ENCODE measurements at regions not wholly inside any gene's neighbourhood (a gene's known extent, or its start where the extent isn't known, plus 50 kb on each side); places are given as distances from the start of the nearest gene placed in this dataset.
"Not testable (repeated sequence)": the region's sequence is repeated elsewhere in the genome, so short reads cannot be mapped to it uniquely, and the experiment has no call there.

- H2AFZ ChIP-seq (ENCODE audit: low read depth, low read length), result no peak overlapping the region
- no peak overlapping the region for H3K9ac ChIP-seq (ENCODE audit: low read length)
- no peaks in the 10 kb centered on the region for H3K9me3 ChIP-seq (ENCODE audit: low read length)
- no peaks in the 10 kb centered on the region for H3K79me2 ChIP-seq (replicated peaks; ENCODE audit: insufficient read depth, low read length)
- no peak for TF ChIP-seq EP300 (conservative IDR thresholded peaks at IDR 0.05; ENCODE audit: poor library complexity, severe bottlenecking)
- H3K9me2 ChIP-seq (ENCODE audit: insufficient read depth, low read length), result no peaks in the 10 kb centered on the region
- no peaks in the 10 kb centered on the region for H3K36me3 ChIP-seq (ENCODE audit: insufficient read depth, low read length)
- H3K4me2 ChIP-seq (ENCODE audit: low read length), result no peak overlapping the region
- no peaks in the 10 kb centered on the region for H4K20me1 ChIP-seq (ENCODE audit: insufficient read depth)
- no peaks in the 10 kb centered on the region for H3F3A ChIP-seq (ENCODE audit: insufficient read depth, low read length, poor library complexity, severe bottlenecking)
- no peaks in the 10 kb centered on the region for H3K27me3 ChIP-seq (ENCODE audit: insufficient read depth, low read depth, low read length)
- no peak overlapping the region for H3K27ac ChIP-seq (ENCODE audit: low read length)
- no peak overlapping the region for H3K4me3 ChIP-seq (ENCODE audit: low read length)
These were observed 96.6 kb upstream of the GMNC start for GRCh38 chr3:190959077-190959476.

DNA sequence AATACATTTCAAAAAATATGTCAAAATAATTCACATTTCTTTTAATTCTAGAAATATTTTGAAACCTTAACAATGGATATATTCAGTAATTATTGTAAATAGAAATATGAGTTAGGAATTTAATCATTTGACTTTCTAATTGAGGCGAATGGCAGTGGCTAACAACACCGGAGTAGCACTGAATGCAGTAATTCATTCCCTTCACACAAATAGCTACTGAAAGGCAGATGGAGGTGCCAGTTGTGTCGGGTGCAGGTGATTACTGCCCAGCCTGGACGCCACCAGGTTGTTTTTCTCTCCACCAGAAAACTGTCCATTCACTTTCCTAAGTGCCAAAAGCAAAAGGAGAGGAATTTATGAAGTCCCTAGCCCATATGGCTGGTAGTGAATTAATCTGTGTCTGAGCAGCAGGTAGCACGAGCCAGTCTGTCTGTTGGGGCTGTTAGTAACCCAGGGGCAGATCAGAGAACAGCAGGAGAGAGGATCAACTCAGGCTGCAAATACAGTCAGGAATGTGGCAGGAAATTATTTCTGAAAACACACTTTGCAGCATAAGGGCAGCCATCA lies 79.3 kb upstream of the GMNC start:
- H3K27me3 ChIP-seq (ENCODE audit: insufficient read depth, low read depth, low read length), result peaks cover under 1% of the 10 kb centered on the region
- no peak overlapping the region for H2AFZ ChIP-seq (ENCODE audit: low read depth, low read length)
- H3F3A ChIP-seq (ENCODE audit: insufficient read depth, low read length, poor library complexity, severe bottlenecking), result no peaks in the 10 kb centered on the region
- H3K36me3 ChIP-seq (ENCODE audit: insufficient read depth, low read length), result no peaks in the 10 kb centered on the region
- no peak overlapping the region for H3K27ac ChIP-seq (ENCODE audit: low read length)
- H3K4me2 ChIP-seq (ENCODE audit: low read length), result no peak overlapping the region
- no peak overlapping the region for H3K4me3 ChIP-seq (ENCODE audit: low read length)
- TF ChIP-seq, protein P1, sequence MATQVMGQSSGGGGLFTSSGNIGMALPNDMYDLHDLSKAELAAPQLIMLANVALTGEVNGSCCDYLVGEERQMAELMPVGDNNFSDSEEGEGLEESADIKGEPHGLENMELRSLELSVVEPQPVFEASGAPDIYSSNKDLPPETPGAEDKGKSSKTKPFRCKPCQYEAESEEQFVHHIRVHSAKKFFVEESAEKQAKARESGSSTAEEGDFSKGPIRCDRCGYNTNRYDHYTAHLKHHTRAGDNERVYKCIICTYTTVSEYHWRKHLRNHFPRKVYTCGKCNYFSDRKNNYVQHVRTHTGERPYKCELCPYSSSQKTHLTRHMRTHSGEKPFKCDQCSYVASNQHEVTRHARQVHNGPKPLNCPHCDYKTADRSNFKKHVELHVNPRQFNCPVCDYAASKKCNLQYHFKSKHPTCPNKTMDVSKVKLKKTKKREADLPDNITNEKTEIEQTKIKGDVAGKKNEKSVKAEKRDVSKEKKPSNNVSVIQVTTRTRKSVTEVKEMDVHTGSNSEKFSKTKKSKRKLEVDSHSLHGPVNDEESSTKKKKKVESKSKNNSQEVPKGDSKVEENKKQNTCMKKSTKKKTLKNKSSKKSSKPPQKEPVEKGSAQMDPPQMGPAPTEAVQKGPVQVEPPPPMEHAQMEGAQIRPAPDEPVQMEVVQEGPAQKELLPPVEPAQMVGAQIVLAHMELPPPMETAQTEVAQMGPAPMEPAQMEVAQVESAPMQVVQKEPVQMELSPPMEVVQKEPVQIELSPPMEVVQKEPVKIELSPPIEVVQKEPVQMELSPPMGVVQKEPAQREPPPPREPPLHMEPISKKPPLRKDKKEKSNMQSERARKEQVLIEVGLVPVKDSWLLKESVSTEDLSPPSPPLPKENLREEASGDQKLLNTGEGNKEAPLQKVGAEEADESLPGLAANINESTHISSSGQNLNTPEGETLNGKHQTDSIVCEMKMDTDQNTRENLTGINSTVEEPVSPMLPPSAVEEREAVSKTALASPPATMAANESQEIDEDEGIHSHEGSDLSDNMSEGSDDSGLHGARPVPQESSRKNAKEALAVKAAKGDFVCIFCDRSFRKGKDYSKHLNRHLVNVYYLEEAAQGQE (IDR thresholded peaks at IDR 0.05; ENCODE audit: borderline replicate concordance), result no peak
- TF ChIP-seq, protein P2, sequence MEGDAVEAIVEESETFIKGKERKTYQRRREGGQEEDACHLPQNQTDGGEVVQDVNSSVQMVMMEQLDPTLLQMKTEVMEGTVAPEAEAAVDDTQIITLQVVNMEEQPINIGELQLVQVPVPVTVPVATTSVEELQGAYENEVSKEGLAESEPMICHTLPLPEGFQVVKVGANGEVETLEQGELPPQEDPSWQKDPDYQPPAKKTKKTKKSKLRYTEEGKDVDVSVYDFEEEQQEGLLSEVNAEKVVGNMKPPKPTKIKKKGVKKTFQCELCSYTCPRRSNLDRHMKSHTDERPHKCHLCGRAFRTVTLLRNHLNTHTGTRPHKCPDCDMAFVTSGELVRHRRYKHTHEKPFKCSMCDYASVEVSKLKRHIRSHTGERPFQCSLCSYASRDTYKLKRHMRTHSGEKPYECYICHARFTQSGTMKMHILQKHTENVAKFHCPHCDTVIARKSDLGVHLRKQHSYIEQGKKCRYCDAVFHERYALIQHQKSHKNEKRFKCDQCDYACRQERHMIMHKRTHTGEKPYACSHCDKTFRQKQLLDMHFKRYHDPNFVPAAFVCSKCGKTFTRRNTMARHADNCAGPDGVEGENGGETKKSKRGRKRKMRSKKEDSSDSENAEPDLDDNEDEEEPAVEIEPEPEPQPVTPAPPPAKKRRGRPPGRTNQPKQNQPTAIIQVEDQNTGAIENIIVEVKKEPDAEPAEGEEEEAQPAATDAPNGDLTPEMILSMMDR (IDR thresholded peaks at IDR 0.05; ENCODE audit: poor library complexity, severe bottlenecking), result no peak
- TF ChIP-seq MXI1 (conservative IDR thresholded peaks at IDR 0.05; ENCODE audit: poor library complexity, severe bottlenecking) (no peak), POLR2AphosphoS5 (IDR thresholded peaks at IDR 0.05) (peak; percentile 35), EZH2 (IDR thresholded peaks at IDR 0.05; ENCODE audit: borderline replicate concordance, insufficient read depth, low read length, poor library complexity, severe bottlenecking) (no peak), TAF1 (IDR thresholded peaks at IDR 0.05; ENCODE audit: low read depth) (no peak), SMC3 (conservative IDR thresholded peaks at IDR 0.05; ENCODE audit: poor library complexity) (no peak), EP300 (conservative IDR thresholded peaks at IDR 0.05; ENCODE audit: poor library complexity, severe bottlenecking) (peak; percentile 21), RAD21 (conservative IDR thresholded peaks at IDR 0.05) (no peak)
- H4K20me1 ChIP-seq (ENCODE audit: insufficient read depth), result no peaks in the 10 kb centered on the region
- no peak overlapping the region for H3K9ac ChIP-seq (ENCODE audit: low read length)
- no peaks in the 10 kb centered on the region for H3K79me2 ChIP-seq (replicated peaks; ENCODE audit: insufficient read depth, low read length)
- no peaks in the 10 kb centered on the region for H3K9me3 ChIP-seq (ENCODE audit: low read length)
- H3K9me2 ChIP-seq (ENCODE audit: insufficient read depth, low read length), result no peaks in the 10 kb centered on the region

DNA sequence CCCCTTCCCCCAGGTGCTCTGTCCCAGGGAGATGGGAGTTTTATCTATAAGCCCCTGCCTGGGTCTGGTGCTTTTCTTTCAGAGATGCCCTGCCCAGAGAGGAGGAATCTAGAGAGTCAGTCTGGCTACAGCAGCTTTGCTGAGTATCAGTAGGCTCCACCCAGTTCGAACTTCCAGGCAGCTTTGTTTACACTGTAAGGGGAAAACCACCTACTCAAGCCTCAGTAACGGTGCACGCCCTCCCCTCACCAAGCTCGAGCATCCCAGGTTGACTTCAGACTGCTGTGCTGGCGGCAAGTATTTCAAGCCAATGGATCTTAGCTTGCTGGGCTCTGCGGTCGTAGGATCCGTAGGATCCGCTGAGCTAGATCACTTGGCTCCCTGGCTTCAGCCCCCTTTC lies 72.1 kb upstream of the GMNC start:
- H3K4me3 ChIP-seq (ENCODE audit: low read length); H3K9ac ChIP-seq (ENCODE audit: low read length); H3K79me2 ChIP-seq (replicated peaks; ENCODE audit: insufficient read depth, low read length); H3K9me2 ChIP-seq (ENCODE audit: insufficient read depth, low read length); H4K20me1 ChIP-seq (ENCODE audit: insufficient read depth); H3K36me3 ChIP-seq (ENCODE audit: insufficient read depth, low read length); H2AFZ ChIP-seq (ENCODE audit: low read depth, low read length); H3K27ac ChIP-seq (ENCODE audit: low read length); H3K9me3 ChIP-seq (ENCODE audit: low read length); H3F3A ChIP-seq (ENCODE audit: insufficient read depth, low read length, poor library complexity, severe bottlenecking); H3K4me2 ChIP-seq (ENCODE audit: low read length); H3K27me3 ChIP-seq (ENCODE audit: insufficient read depth, low read depth, low read length): not testable (repeated sequence)

All from neural cell (in vitro differentiated cells).